ENCODE measurements at regions not wholly inside any gene's neighbourhood (a gene's known extent, or its start where the extent isn't known, plus 50 kb on each side); places are given as distances from the start of the nearest gene placed in this dataset.

DNA sequence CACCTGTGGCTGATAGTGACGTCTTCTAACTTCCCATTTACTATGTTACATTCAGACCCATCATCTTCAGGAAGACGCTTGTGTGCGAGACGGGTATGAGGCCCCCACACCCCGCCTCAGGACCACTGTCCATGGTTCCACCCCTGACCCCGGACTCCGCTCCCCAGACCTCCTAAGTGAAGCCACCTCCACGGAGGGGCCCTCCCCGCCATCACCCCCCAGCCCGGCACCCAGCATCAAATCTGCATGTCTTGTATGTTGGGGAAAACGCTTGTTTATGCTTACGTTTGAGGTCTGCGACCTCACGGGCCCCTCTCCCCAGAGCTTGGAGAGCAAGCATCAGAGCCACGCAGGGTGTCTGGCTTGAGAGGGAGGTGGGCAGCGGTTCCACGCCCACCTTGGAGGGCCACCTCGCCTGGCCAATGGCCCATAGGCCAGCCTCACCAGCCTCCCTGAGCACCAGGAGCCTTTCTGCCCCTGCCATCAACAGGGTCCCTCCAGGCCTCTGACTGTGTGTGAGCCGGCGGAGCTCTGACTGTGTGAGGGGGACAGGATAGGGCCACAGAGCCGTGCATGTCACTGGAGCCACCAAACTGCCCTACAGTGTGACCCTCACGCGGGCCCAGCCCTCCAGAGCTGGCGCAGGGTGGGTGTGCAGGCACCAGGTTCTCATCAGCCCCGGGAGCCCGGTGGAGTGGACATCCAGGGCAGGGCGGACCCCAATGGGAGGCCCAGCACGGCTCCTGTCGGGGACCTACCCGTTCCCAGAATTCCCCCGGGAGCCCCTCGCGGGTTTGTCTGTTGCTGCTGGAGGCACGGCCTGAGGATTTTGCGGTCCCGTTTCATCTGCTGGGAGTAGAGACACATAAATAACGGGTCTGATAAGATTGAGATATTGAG is 88.4 kb upstream of the NKX1-1 start:
- H3K27ac ChIP-seq (ENCODE audit: low read length), result no peak overlapping the region
- WGBS (ENCODE audit: insufficient coverage), result 77% methylated on average over 21 of the region's 37 CpGs
- H3K27me3 ChIP-seq (ENCODE audit: control insufficient read depth, insufficient read depth, low read length), result peaks cover 34% of the 10 kb centered on the region
- H3K9me3 ChIP-seq (replicated peaks; ENCODE audit: control insufficient read depth, low read depth, low read length), result no peaks in the 10 kb centered on the region
- no peak overlapping the region for H3K4me3 ChIP-seq (ENCODE audit: low read length)
- H3K4me1 ChIP-seq (ENCODE audit: control insufficient read depth, insufficient read depth, low read length), result peaks cover 18% of the 10 kb centered on the region
- H3K36me3 ChIP-seq (ENCODE audit: control insufficient read depth, insufficient read depth, low read length), result no peaks in the 10 kb centered on the region
- no peak for DNase-seq

DNA sequence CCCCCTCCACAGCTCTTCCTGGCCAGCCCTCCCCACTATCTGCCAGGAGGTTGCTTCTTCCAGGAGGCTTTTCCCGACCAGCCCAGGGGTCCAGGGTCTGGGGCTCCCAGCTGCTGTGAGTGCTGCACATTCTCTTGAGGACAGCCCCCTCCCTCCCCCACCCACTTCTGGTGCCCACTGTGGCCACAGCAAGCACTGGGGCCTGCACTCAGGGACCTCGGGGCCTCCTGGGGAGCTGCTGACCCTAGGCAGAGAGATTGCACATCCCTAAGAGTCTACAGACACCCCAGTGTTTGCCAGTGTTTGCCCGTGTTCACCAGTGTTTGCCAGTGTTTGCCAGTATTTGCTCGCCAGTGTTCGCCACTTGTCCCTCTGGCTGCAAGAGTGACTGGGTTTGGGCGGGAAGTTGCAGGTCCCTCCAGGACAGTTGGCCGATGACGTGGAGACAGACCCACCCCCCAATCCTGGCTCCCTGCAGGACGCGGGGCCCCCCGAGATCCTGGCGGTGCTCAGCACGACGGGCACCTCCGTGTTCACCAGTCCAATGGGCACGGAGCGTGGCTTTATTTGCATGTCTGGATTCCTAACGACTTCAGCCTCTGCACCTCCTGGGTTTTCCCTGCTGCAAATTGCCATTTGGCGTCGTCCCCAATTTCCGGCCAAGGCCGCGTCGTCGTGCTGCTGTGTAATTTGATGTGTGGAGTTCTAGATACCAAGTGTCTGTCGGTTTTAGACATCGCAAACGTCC is 87.5 kb upstream of the NKX1-1 start:
- Histone ChIP-seq H3K27ac (ENCODE audit: low read length) (no peak overlapping the region), H3K36me3 (ENCODE audit: control insufficient read depth, insufficient read depth, low read length) (no peaks in the 10 kb centered on the region), H3K27me3 (ENCODE audit: control insufficient read depth, insufficient read depth, low read length) (peaks cover 42% of the 10 kb centered on the region), H3K9me3 (replicated peaks; ENCODE audit: control insufficient read depth, low read depth, low read length) (no peaks in the 10 kb centered on the region), H3K4me3 (ENCODE audit: low read length) (no peak overlapping the region), H3K4me1 (ENCODE audit: control insufficient read depth, insufficient read depth, low read length) (peaks cover 18% of the 10 kb centered on the region)
- WGBS (ENCODE audit: insufficient coverage), result 57% methylated on average over 21 of the region's 28 CpGs
- no peak for DNase-seq

DNA sequence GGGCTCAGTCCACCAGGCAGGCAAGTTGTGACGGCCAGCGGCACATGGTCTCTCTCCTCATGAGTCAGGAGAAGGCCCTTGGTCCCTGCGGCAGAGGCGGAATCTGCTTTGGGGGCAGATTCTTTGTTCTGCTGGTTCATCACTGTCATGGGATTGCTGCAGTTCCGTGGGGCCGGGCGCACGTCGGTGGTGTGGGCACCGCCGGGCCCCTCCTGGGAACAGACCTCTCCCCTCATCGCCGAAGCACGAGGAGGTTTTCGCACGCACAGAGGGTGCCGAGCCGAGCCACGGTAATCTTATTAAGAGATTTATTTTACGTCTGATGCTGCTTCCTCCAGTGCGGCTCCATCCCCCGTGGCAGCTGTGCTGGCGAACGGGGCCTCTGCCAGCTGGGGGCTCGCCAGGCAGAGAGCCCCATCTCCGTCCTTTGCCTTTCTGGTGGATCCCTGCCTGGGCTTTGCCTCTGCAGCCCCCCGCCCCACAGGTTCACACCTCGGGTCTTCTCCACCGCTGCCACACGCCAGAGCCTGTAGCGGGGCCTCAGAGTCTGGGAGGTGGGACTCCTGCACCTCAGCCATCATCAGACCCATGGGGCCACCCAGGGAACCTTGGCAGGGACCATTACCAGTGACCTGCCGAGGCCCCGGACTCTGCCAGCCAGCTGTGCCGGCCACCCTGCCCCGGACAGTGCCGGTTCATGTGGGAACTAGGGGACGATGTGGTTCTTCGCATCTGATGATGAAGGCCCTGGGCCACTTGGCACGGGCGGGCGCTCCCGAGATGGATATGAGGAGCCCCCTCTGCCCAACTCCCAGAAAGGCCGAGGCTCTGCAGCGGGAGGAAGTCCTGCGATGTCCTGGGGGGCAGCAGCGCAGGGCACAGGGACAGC is 86.7 kb upstream of the NKX1-1 start:
- Histone ChIP-seq H3K4me3 (ENCODE audit: low read length) (no peak overlapping the region), H3K27me3 (ENCODE audit: control insufficient read depth, insufficient read depth, low read length) (peaks cover 43% of the 10 kb centered on the region), H3K27ac (ENCODE audit: low read length) (no peak overlapping the region), H3K4me1 (ENCODE audit: control insufficient read depth, insufficient read depth, low read length) (peaks cover 18% of the 10 kb centered on the region), H3K9me3 (replicated peaks; ENCODE audit: control insufficient read depth, low read depth, low read length) (no peaks in the 10 kb centered on the region), H3K36me3 (ENCODE audit: control insufficient read depth, insufficient read depth, low read length) (no peaks in the 10 kb centered on the region)
- peak; percentile 31 for DNase-seq
- 57% methylated on average over 45 of the region's 46 CpGs for WGBS (ENCODE audit: insufficient coverage)

DNA sequence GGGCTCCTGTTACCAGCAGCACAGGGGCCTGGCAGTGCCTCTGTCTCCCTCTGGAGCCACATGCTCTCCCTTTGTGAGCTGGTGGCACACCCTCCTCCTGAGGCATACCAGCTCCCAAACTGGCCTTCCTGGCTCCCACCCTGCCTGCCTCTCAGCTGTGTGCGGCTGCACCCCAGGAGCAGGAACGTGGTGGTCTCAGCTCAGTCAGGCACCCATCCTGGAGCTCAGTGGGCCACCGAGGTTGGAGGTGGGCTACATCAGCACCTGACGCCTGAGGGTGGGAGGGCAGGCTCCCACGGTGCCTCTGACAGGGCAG is 85.9 kb upstream of the NKX1-1 start:
- Histone ChIP-seq H3K27me3 (ENCODE audit: control insufficient read depth, insufficient read depth, low read length) (peaks cover 43% of the 10 kb centered on the region), H3K9me3 (replicated peaks; ENCODE audit: control insufficient read depth, low read depth, low read length) (no peaks in the 10 kb centered on the region), H3K27ac (ENCODE audit: low read length) (no peak overlapping the region), H3K4me1 (ENCODE audit: control insufficient read depth, insufficient read depth, low read length) (peaks cover 18% of the 10 kb centered on the region), H3K36me3 (ENCODE audit: control insufficient read depth, insufficient read depth, low read length) (no peaks in the 10 kb centered on the region), H3K4me3 (ENCODE audit: low read length) (no peak overlapping the region)
- DNase-seq, result no peak
- WGBS (ENCODE audit: insufficient coverage), result 79% methylated on average over 4 of the region's 5 CpGs

DNA sequence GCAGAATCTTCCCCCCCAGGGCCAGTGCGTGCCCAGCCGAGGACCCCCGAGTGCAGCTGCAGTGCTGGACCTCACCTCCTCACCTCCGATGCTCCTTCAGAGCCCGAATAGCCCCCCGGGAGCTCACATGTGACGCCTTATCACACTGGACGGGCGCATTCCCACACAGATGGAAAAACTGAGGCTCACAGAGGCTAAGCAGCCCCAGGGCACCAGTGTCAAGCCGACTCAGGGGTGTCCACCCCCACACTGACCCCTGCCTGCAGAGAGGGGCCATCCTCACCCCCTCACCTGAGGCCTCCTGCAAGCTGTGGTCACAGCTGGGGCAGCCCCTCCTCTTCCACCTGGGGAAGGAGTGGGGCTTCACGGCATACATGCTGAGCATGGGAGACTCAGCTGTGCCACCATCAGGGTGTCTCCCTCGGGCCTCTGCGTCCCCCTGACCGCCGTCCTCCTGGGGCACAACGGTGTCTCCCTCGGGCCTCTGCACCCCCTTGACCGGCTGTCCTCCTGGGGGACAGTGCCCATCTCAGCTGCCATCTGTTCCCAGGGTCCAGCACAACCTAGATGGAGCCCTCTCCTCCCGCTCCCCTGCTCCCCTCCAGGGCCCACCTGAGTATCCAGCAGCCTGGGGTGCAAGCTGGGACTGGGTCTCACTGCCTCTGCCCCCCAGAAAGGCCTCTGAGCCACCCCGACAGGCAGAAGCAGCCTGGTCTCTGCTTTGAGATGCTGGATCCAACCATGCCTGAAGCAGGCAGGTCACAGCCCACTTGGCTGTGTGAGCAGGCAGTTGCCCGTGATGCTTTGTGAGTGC is 85.3 kb upstream of the NKX1-1 start:
- DNase-seq, result no peak
- H3K27me3 ChIP-seq (ENCODE audit: control insufficient read depth, insufficient read depth, low read length), result peaks cover 43% of the 10 kb centered on the region
- peaks cover 18% of the 10 kb centered on the region for H3K4me1 ChIP-seq (ENCODE audit: control insufficient read depth, insufficient read depth, low read length)
- H3K27ac ChIP-seq (ENCODE audit: low read length), result no peak overlapping the region
- no peak overlapping the region for H3K4me3 ChIP-seq (ENCODE audit: low read length)
- H3K9me3 ChIP-seq (replicated peaks; ENCODE audit: control insufficient read depth, low read depth, low read length), result no peaks in the 10 kb centered on the region
- WGBS (ENCODE audit: insufficient coverage), result 86% methylated on average over 20 of the region's 21 CpGs
- H3K36me3 ChIP-seq (ENCODE audit: control insufficient read depth, insufficient read depth, low read length), result no peaks in the 10 kb centered on the region

DNA sequence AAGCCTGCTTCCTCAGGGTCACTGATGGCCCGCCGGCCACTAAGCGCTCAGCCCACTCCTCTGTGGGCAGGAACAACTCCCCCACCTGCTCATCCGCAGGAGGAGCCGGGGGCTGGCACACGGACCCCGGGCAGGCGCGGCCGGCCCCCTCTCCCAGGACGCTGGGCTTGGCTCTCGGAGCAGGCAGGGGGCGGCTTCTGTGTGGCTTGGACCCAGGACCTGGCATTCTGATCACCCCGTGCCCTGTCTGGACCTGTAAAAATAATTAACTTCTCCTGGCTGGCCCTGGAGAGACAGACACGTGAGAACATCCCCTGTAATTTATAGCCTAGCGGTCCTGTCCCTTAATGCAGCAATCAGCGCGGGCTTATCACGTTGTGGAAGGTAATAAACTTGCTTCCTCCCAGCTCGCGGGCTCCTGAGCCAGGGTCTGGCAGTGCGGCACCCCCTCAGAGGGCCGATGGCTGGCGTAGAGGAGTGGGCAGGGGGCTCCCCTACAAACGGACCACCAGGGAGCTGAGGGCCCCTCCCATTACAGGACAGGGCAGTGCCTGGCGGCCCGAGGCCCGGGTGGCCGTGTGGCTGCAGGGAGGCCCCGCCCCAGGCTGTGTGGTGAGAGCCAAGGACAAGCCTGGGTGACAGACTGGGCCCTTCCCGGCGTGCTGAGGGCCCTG is 84.5 kb upstream of the NKX1-1 start:
- peaks cover 18% of the 10 kb centered on the region for H3K4me1 ChIP-seq (ENCODE audit: control insufficient read depth, insufficient read depth, low read length)
- no peak overlapping the region for H3K4me3 ChIP-seq (ENCODE audit: low read length)
- no peak for DNase-seq
- peaks cover 43% of the 10 kb centered on the region for H3K27me3 ChIP-seq (ENCODE audit: control insufficient read depth, insufficient read depth, low read length)
- H3K9me3 ChIP-seq (replicated peaks; ENCODE audit: control insufficient read depth, low read depth, low read length), result peaks cover 5% of the 10 kb centered on the region
- no peaks in the 10 kb centered on the region for H3K36me3 ChIP-seq (ENCODE audit: control insufficient read depth, insufficient read depth, low read length)
- WGBS (ENCODE audit: insufficient coverage), result 19% methylated on average over 22 of the region's 32 CpGs
- no peak overlapping the region for H3K27ac ChIP-seq (ENCODE audit: low read length)

DNA sequence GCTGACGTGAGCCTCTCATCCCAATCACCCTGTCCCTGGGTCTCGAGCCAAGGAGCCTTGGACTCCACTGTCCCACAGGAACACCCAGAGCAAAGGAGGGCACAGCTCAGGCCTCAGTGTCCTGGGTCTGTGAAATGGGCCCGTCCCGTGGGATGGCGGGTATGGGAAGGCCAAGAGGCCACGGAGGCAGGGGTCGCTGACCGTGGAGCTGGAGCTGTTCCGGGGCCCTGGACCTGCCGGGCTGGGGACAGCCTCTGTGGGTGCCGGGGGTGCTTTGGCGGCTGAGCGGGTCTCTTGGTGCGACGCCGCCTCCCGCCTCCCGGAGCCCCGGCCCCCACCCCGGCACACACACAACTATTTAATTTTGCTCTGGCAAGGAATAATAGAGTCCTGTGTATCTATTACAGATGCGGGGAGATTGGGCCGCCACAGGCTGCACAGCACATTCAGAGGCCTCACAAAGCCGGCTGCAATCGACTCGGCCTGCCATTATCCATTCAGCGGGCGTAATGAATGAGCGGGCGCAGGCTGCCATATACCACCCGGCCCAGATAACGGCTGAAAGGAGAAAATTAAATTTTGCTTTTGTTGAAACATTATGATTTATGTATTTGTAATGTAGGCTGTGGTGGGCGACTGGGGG is 83.9 kb upstream of the NKX1-1 start:
- Histone ChIP-seq H3K36me3 (ENCODE audit: control insufficient read depth, insufficient read depth, low read length) (no peaks in the 10 kb centered on the region), H3K9me3 (replicated peaks; ENCODE audit: control insufficient read depth, low read depth, low read length) (peaks cover 10% of the 10 kb centered on the region), H3K4me3 (ENCODE audit: low read length) (no peak overlapping the region), H3K27me3 (ENCODE audit: control insufficient read depth, insufficient read depth, low read length) (peaks cover 43% of the 10 kb centered on the region), H3K4me1 (ENCODE audit: control insufficient read depth, insufficient read depth, low read length) (peaks cover 18% of the 10 kb centered on the region), H3K27ac (ENCODE audit: low read length) (no peak overlapping the region)
- no peak for DNase-seq
- WGBS (ENCODE audit: insufficient coverage), result 69% methylated on average over 14 of the region's 32 CpGs

DNA sequence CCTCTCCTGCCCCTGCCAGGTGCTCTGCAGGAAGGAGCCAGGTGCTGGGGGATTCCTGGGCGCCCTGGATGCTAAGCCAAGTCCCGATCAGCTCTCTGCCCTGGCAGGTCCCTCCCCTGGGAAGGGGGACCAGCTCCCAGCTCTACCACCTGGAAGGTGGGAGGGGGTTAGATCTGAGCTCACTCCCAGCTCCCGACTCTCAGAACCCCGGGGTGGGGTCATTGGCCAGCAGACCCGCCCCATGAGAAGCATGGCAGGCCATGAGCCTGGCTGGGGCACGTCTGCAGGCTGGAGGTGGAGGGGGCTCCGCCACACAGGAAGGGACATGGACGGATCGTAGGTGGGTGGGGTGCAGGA is 83.4 kb upstream of the NKX1-1 start:
- WGBS (ENCODE audit: insufficient coverage), result 79% methylated on average over 3 of the region's 9 CpGs

More for the DNA sequence above, 83.4 kb upstream of the NKX1-1 start:
- H3K27ac ChIP-seq (ENCODE audit: low read length), result no peak overlapping the region
- H3K4me1 ChIP-seq (ENCODE audit: control insufficient read depth, insufficient read depth, low read length), result peaks cover 18% of the 10 kb centered on the region
- peaks cover 15% of the 10 kb centered on the region for H3K9me3 ChIP-seq (replicated peaks; ENCODE audit: control insufficient read depth, low read depth, low read length)
- H3K27me3 ChIP-seq (ENCODE audit: control insufficient read depth, insufficient read depth, low read length), result peaks cover 43% of the 10 kb centered on the region
- no peak for DNase-seq
- no peaks in the 10 kb centered on the region for H3K36me3 ChIP-seq (ENCODE audit: control insufficient read depth, insufficient read depth, low read length)
- no peak overlapping the region for H3K4me3 ChIP-seq (ENCODE audit: low read length)
